ENCODE measurements at regions not wholly inside any gene's neighbourhood (a gene's known extent, or its start where the extent isn't known, plus 50 kb on each side); places are given as distances from the start of the nearest gene placed in this dataset.

DNA sequence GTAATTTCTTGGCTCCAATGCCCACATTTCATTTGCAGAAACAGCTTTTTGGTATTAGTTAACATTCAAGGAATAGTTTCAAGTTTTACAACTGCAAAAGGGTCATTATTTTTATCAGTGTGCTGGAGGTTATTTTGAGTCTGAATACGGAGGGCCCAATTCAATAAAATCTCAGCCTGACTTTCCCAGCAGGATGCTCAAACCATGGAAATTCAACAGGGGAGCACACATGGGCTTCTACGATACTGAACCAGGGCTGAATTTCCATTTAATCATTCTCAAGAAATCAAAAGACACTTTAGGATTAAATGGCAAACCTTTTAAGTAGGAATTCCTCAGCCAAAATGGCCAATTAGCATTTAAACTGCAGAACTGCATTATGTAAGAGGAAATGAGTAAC lies 700.9 kb upstream of the ANKRD30A start:
- TF ChIP-seq, protein P1, sequence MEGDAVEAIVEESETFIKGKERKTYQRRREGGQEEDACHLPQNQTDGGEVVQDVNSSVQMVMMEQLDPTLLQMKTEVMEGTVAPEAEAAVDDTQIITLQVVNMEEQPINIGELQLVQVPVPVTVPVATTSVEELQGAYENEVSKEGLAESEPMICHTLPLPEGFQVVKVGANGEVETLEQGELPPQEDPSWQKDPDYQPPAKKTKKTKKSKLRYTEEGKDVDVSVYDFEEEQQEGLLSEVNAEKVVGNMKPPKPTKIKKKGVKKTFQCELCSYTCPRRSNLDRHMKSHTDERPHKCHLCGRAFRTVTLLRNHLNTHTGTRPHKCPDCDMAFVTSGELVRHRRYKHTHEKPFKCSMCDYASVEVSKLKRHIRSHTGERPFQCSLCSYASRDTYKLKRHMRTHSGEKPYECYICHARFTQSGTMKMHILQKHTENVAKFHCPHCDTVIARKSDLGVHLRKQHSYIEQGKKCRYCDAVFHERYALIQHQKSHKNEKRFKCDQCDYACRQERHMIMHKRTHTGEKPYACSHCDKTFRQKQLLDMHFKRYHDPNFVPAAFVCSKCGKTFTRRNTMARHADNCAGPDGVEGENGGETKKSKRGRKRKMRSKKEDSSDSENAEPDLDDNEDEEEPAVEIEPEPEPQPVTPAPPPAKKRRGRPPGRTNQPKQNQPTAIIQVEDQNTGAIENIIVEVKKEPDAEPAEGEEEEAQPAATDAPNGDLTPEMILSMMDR (IDR thresholded peaks at IDR 0.05), result no peak
- TF ChIP-seq POLR2A (IDR thresholded peaks at IDR 0.05), result no peak
- TF ChIP-seq POLR2AphosphoS5 (IDR thresholded peaks at IDR 0.05), result no peak

Data from upper lobe of left lung (tissue), 4 donors.